Type B pancreatic cell (in vitro differentiated cells): ENCODE measurements at regions not wholly inside any gene's neighbourhood (a gene's known extent, or its start where the extent isn't known, plus 50 kb on each side); places are given as distances from the start of the nearest gene placed in this dataset.

Experiments used
- DNase-seq: peaks from one replicate; pipeline ENCODE4 v3.0.0; 2021; ENCODE audit warnings: mixed read lengths; ENCODE audit not compliant: unreplicated experiment; ENCODE audit errors: extremely low spot score
- H3K27ac Mint-ChIP-seq: 2 replicates; pipeline ENCODE4 v1.8.0; 2021; ENCODE audit warnings: mild to moderate bottlenecking, mixed read lengths
- H3K27me3 Mint-ChIP-seq: 2 replicates; pipeline ENCODE4 v1.8.0; 2021; ENCODE audit warnings: mixed read lengths
- H3K36me3 Mint-ChIP-seq: 2 replicates; pipeline ENCODE4 v1.8.0; 2021; ENCODE audit warnings: mixed read lengths
- H3K4me1 Mint-ChIP-seq: one replicate; pipeline ENCODE4 v1.8.0; 2021; ENCODE audit warnings: mixed read lengths; ENCODE audit not compliant: unreplicated experiment
- H3K4me3 Mint-ChIP-seq: 2 replicates; pipeline ENCODE4 v1.8.0; 2021; ENCODE audit warnings: mild to moderate bottlenecking, mixed read lengths
- H3K9me3 Mint-ChIP-seq: 2 replicates; pipeline ENCODE4 v1.8.0; 2021; ENCODE audit warnings: mixed read lengths
- TF ChIP-seq, protein P1 (sequence below): fragments of 200-600 bp; sonication (generic); conservative IDR thresholded peaks from 2 replicates; pipeline ENCODE4 v1.5.0; 2021; ENCODE audit warnings: antibody characterized with exemption, mild to moderate bottlenecking

DNA sequence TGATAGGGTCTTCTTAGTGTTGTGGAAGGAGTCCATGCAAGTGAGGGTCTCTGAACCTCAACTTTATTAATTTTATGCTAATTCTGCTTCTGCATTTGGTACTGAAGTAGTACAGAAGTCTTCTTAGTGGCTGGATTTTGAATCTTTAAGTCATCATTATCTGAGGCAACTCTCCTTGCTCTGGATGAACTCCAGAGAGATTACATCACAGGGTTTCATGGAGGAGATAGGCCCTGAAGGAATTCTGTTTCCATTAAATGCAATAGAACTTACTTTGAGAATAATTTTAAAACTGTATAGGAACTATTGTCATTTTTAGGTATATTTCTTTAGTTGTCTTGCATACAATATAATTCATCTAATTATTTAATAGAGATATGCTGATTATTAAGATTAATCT, 451.2 kb downstream of the FAT4 start:
- Mint-ChIP-seq H3K9me3 (no peaks in the 10 kb centered on the region), H3K27ac (no peak overlapping the region), H3K27me3 (peaks cover 32% of the 10 kb centered on the region), H3K36me3 (no peaks in the 10 kb centered on the region), H3K4me3 (no peak overlapping the region), H3K4me1 (no peaks in the 10 kb centered on the region)
- TF ChIP-seq, protein P1, sequence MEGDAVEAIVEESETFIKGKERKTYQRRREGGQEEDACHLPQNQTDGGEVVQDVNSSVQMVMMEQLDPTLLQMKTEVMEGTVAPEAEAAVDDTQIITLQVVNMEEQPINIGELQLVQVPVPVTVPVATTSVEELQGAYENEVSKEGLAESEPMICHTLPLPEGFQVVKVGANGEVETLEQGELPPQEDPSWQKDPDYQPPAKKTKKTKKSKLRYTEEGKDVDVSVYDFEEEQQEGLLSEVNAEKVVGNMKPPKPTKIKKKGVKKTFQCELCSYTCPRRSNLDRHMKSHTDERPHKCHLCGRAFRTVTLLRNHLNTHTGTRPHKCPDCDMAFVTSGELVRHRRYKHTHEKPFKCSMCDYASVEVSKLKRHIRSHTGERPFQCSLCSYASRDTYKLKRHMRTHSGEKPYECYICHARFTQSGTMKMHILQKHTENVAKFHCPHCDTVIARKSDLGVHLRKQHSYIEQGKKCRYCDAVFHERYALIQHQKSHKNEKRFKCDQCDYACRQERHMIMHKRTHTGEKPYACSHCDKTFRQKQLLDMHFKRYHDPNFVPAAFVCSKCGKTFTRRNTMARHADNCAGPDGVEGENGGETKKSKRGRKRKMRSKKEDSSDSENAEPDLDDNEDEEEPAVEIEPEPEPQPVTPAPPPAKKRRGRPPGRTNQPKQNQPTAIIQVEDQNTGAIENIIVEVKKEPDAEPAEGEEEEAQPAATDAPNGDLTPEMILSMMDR: no peak
- DNase-seq: no peak

DNA sequence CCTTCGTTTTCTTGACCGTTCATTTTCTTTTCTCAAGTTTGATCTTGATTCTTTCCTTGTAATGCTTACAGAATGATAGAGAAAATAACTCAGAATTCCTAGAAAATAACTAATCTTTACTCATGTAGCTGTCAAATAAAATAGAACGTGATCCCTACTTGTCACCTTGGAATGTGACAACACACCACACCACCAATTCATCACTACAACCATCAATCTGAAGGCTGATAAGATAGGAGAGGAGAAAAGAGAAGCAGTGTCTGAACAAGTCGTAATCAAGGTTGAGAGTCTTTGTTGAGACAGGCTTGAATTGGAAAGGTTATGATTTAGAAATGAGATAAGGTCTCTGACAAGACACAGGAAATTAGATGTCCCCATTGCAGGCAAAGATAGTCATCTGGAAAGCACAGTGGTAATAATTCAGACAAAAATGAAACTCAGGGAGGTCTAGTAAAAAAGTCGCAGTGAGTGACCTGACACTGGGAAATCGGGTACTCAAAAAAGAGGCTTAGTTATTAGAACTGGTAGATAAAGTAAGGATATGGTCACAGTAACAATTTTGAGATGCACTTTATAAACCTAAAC, 456.2 kb downstream of the FAT4 start:
- Mint-ChIP-seq H3K27me3 (peaks cover 46% of the 10 kb centered on the region), H3K4me3 (no peak overlapping the region), H3K4me1 (no peaks in the 10 kb centered on the region), H3K27ac (no peak overlapping the region), H3K9me3 (no peaks in the 10 kb centered on the region), H3K36me3 (no peaks in the 10 kb centered on the region)
- TF ChIP-seq, protein P1: no peak
- DNase-seq: no peak

- Mint-ChIP-seq H3K4me3 (no peak overlapping the region), H3K9me3 (peaks cover 8% of the 10 kb centered on the region), H3K27me3 (peaks cover 48% of the 10 kb centered on the region), H3K36me3 (peaks cover 7% of the 10 kb centered on the region), H3K27ac (no peak overlapping the region), H3K4me1 (no peaks in the 10 kb centered on the region)
- no peak for DNase-seq
- TF ChIP-seq, protein P1: no peak
These were observed 457.9 kb downstream of the FAT4 start for GRCh38 chr4:125772680-125773079.

GRCh38 chr4:125773502-125773901, 458.7 kb downstream of the FAT4 start:
- peaks cover 8% of the 10 kb centered on the region for H3K9me3 Mint-ChIP-seq
- TF ChIP-seq, protein P1: no peak
- H3K4me3 Mint-ChIP-seq: no peak overlapping the region
- no peak for DNase-seq
- H3K27me3 Mint-ChIP-seq: peaks cover 45% of the 10 kb centered on the region
- no peak overlapping the region for H3K27ac Mint-ChIP-seq
- peaks cover 7% of the 10 kb centered on the region for H3K36me3 Mint-ChIP-seq
- H3K4me1 Mint-ChIP-seq: no peaks in the 10 kb centered on the region

- no peak overlapping the region for H3K27ac Mint-ChIP-seq
- peaks cover 48% of the 10 kb centered on the region for H3K27me3 Mint-ChIP-seq
- H3K9me3 Mint-ChIP-seq: peaks cover 8% of the 10 kb centered on the region
- H3K4me3 Mint-ChIP-seq: no peak overlapping the region
- H3K36me3 Mint-ChIP-seq: peaks cover 7% of the 10 kb centered on the region
- H3K4me1 Mint-ChIP-seq: no peaks in the 10 kb centered on the region
- TF ChIP-seq, protein P1: no peak
- no peak for DNase-seq
These were observed 459.2 kb downstream of the FAT4 start for GRCh38 chr4:125773931-125774330.

DNA sequence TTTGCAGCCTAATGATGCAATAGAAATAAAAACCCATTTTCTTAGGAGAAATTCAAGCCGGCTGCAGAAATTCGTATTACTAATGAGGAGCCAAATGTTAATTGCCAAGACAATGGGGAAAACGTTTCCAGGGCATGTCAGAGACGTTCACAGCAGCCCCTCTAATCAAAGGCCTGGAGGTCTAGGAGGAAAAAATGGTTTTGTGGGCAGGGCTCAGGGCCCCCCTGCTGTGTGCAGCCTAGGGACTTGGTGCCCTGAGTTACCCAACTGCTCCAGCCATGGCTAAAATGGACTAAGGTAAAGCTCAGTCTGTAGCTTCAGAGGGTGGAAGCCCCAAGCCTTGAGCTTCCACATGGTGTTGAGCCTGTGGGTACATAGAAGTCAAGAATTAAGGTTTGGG, 461.4 kb downstream of the FAT4 start:
- Mint-ChIP-seq H3K4me3 (no peak overlapping the region), H3K27ac (no peak overlapping the region), H3K9me3 (peaks cover 8% of the 10 kb centered on the region), H3K27me3 (peaks cover 48% of the 10 kb centered on the region), H3K36me3 (peaks cover 7% of the 10 kb centered on the region), H3K4me1 (no peaks in the 10 kb centered on the region)
- TF ChIP-seq, protein P1: no peak
- no peak for DNase-seq
